Ascending aorta (tissue), 2 donors: ENCODE measurements at regions not wholly inside any gene's neighbourhood (a gene's known extent, or its start where the extent isn't known, plus 50 kb on each side); places are given as distances from the start of the nearest gene placed in this dataset.

Experiments used
- DNase-seq, 2 donors: peaks; one replicate each; pipeline ENCODE4 v3.0.0-alpha.2; 2019; ENCODE audit warnings: low spot score in 2 of 2
- H3K27ac ChIP-seq, 2 donors: fragments of 200-600 bp; sonication (generic); one replicate each; pipeline ENCODE4 v1.5.1; 2016 to 2017; ENCODE audit warnings: mild to moderate bottlenecking in 1 of 2
- H3K27me3 ChIP-seq: fragments of 200-600 bp; sonication (generic); one replicate; pipeline ENCODE4 v1.5.1; 2017
- H3K36me3 ChIP-seq, 2 donors: fragments of 200-600 bp; sonication (generic); one replicate each; pipeline ENCODE4 v1.5.1; 2016
- H3K4me1 ChIP-seq, 2 donors: fragments of 200-600 bp; sonication (generic); one replicate each; pipeline ENCODE4 v1.5.1; 2016 to 2017; ENCODE audit warnings: mild to moderate bottlenecking in 1 of 2
- H3K4me3 ChIP-seq, 2 donors: fragments of 200-600 bp; sonication (generic); one replicate each; pipeline ENCODE4 v1.5.1; 2016 to 2017; ENCODE audit warnings: mild to moderate bottlenecking in 1 of 2
- H3K9me3 ChIP-seq, 2 donors: fragments of 200-600 bp; sonication (generic); one replicate each; pipeline ENCODE4 v1.5.1; 2016
- intact Hi-C: fragments of 100-400 bp; cut with DNase I; formaldehyde crosslinking; loops from one replicate; pipeline ENCODE4 v1.15.1; 2023
- TF ChIP-seq, protein P1 (sequence below), 3 experiments: fragments of 200-600 bp in 2 of 3; fragments of 450-650 bp in 1 of 3; sonication (generic) in 2 of 3; IDR thresholded peaks; one replicate each; pipeline ENCODE4 v1.5.1; 2016 to 2019; ENCODE audit warnings: antibody characterized with exemption in 3 of 3, mild to moderate bottlenecking in 1 of 3, moderate library complexity in 1 of 3

- H3K4me3 ChIP-seq: no peak overlapping the region
- H3K27me3 ChIP-seq: no peaks in the 10 kb centered on the region
- TF ChIP-seq, protein P1, sequence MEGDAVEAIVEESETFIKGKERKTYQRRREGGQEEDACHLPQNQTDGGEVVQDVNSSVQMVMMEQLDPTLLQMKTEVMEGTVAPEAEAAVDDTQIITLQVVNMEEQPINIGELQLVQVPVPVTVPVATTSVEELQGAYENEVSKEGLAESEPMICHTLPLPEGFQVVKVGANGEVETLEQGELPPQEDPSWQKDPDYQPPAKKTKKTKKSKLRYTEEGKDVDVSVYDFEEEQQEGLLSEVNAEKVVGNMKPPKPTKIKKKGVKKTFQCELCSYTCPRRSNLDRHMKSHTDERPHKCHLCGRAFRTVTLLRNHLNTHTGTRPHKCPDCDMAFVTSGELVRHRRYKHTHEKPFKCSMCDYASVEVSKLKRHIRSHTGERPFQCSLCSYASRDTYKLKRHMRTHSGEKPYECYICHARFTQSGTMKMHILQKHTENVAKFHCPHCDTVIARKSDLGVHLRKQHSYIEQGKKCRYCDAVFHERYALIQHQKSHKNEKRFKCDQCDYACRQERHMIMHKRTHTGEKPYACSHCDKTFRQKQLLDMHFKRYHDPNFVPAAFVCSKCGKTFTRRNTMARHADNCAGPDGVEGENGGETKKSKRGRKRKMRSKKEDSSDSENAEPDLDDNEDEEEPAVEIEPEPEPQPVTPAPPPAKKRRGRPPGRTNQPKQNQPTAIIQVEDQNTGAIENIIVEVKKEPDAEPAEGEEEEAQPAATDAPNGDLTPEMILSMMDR (IDR thresholded peaks at IDR 0.05): no peak
- no peak for DNase-seq
- intact Hi-C loops: no loop called here
- H3K9me3 ChIP-seq: no peaks in the 10 kb centered on the region
- H3K27ac ChIP-seq: no peak overlapping the region
- H3K4me1 ChIP-seq: no peaks in the 10 kb centered on the region
- no peaks in the 10 kb centered on the region for H3K36me3 ChIP-seq
Measured at GRCh38 chr1:238961790-238962189, 424.6 kb upstream of the CHRM3 start.

DNA sequence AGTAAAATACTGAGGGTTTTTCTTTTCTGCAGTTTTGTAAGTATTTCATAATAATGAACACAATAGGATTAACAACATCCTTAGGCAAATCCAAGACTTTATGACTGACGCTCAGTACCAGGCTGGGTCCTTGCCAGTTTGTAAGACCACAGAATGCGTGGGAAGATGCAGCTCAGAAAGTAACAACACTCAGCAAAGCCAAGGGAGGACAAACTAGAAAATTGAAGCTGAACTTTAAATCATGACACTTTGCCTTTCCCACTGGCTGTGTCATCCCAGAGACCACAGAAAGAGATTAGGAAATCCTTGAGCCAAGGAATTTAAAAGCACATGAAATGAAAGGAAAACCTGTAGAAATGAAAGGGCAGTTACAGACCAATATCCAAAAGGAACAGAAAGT lies 426.3 kb upstream of the CHRM3 start:
- intact Hi-C loops: no loop called here

DNA sequence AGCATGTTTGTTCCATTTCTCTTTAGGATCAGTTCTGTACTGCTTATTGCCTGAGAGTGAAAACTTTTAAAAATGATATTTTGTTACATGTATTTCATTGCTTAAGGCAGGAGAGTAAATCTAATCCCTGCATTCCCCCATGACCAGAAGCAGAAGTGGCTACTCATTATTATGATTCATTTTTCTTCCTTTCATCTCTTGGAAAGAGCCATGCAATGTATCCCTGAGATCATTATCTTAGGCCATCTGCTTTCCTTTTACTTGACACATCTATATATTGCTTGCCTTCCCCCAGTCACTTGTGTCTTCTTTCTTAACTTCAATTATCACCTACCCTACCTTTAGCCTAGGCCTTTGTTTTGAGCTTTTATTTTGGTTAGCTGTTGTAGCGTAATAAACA lies 430.4 kb upstream of the CHRM3 start:
- H3K27ac ChIP-seq: no peak overlapping the region
- TF ChIP-seq, protein P1 (IDR thresholded peaks at IDR 0.05): no peak
- H3K4me1 ChIP-seq: no peaks in the 10 kb centered on the region
- H3K36me3 ChIP-seq: no peaks in the 10 kb centered on the region
- DNase-seq: no peak
- H3K9me3 ChIP-seq: no peaks in the 10 kb centered on the region
- H3K4me3 ChIP-seq: no peak overlapping the region
- intact Hi-C loops: no loop called here
- no peaks in the 10 kb centered on the region for H3K27me3 ChIP-seq

More for the DNA sequence above, 426.3 kb upstream of the CHRM3 start:
- H3K36me3 ChIP-seq: no peaks in the 10 kb centered on the region
- no peak overlapping the region for H3K27ac ChIP-seq
- no peak overlapping the region for H3K4me3 ChIP-seq
- no peaks in the 10 kb centered on the region for H3K27me3 ChIP-seq
- no peaks in the 10 kb centered on the region for H3K9me3 ChIP-seq
- no peaks in the 10 kb centered on the region for H3K4me1 ChIP-seq
- TF ChIP-seq, protein P1 (IDR thresholded peaks at IDR 0.05): no peak
- DNase-seq: no peak

DNA sequence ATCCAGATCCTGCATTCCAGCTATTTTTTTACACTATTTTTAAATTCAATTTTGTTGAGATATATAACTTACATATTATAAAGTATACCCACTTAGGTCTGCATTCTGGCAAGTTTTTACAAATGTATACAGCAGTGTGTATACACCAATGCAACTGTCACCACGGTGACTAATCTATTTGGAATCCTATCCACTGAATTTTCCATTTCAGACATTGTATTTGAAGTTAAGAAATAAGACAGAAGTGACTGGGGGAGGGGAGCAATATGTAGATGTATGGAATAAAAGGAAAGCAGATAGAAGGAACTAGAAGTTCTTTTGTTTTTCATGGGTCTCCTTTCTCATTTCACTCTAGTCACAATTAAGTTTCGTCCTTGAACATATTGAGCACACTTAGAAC lies 431.5 kb upstream of the CHRM3 start:
- Histone ChIP-seq H3K4me1 (no peaks in the 10 kb centered on the region), H3K27ac (no peak overlapping the region), H3K27me3 (no peaks in the 10 kb centered on the region), H3K36me3 (no peaks in the 10 kb centered on the region), H3K4me3 (no peak overlapping the region), H3K9me3 (no peaks in the 10 kb centered on the region)
- TF ChIP-seq, protein P1 (IDR thresholded peaks at IDR 0.05): no peak
- intact Hi-C loops: no loop called here
- DNase-seq: no peak

GRCh38 chr1:238953448-238954010 lies 432.8 kb upstream of the CHRM3 start:
- DNase-seq: no peak
- H3K4me1 ChIP-seq: no peaks in the 10 kb centered on the region
- intact Hi-C loops: no loop called here
- no peak overlapping the region for H3K4me3 ChIP-seq
- H3K36me3 ChIP-seq: no peaks in the 10 kb centered on the region
- H3K27me3 ChIP-seq: no peaks in the 10 kb centered on the region
- TF ChIP-seq, protein P1 (IDR thresholded peaks at IDR 0.05): no peak
- H3K27ac ChIP-seq: no peak overlapping the region
- no peaks in the 10 kb centered on the region for H3K9me3 ChIP-seq

DNA sequence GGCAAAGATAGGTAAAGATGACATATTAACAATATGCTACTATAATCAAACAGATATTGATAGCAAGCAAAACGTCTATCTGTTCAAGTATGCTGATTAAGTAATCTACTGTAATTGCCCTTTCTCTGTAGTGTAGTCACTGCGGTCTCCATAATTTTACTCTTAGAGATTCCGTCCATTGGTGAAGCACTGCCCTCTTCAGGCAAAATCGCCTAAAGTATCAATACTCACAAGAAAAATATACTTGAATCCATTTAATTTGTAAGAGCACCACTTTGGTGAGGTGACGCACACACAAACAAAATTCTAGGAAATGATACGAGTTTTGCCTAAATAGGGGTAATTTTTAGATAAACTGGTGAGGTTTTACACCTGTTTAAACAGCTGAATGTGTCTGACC lies 434.6 kb upstream of the CHRM3 start:
- H3K27ac ChIP-seq: no peak overlapping the region
- H3K9me3 ChIP-seq: no peaks in the 10 kb centered on the region
- TF ChIP-seq, protein P1 (IDR thresholded peaks at IDR 0.05): peak in 1 of 3 experiments; percentile 43
- intact Hi-C loops: no loop called here
- H3K4me1 ChIP-seq: no peaks in the 10 kb centered on the region
- no peak for DNase-seq
- H3K4me3 ChIP-seq: no peak overlapping the region
- no peaks in the 10 kb centered on the region for H3K27me3 ChIP-seq
- H3K36me3 ChIP-seq: no peaks in the 10 kb centered on the region
